ENCODE measurements at regions not wholly inside any gene's neighbourhood (a gene's known extent, or its start where the extent isn't known, plus 50 kb on each side); places are given as distances from the start of the nearest gene placed in this dataset.

DNA sequence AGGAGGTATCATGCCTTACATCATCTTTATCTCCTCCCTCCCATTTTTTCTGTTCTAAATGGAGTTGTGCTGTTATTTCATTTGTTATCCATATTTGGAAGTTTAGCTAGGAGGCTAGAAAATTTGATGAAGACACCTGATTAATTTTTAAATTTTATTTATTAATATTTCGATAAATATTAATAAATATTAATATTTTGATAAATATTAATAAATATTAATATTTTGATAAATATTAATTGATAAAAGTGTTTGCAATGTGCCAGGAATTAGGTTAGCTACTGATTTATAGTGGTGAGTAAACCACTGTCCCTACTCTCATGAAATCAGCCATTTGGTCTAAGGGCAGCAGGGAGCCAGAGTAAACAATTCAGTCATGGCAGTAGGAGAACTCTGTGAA lies 161.4 kb downstream of the GNAT3 start:
- no peaks in the 10 kb centered on the region for H3K4me1 ChIP-seq (ENCODE audit: control insufficient read depth in 2 of 2, insufficient read depth in 2 of 2, low read length in 1 of 2)
- H3K9me3 ChIP-seq (ENCODE audit: control insufficient read depth in 2 of 2, insufficient read depth in 1 of 2, low read depth in 1 of 2, low read length in 1 of 2), result no peaks in the 10 kb centered on the region
- H3K27ac ChIP-seq (ENCODE audit: low read depth in 2 of 2, low read length in 1 of 2), result no peak overlapping the region
- no peaks in the 10 kb centered on the region for H3K36me3 ChIP-seq (ENCODE audit: control insufficient read depth in 2 of 2, insufficient read depth in 2 of 2, low read length in 1 of 2)
- H3K4me3 ChIP-seq (ENCODE audit: low read depth in 1 of 2, low read length in 2 of 2), result no peak overlapping the region
- 27 to 57% methylated on average over 1 of the region's 1 CpG for WGBS, 2 donors
- H3K27me3 ChIP-seq (ENCODE audit: control insufficient read depth in 1 of 2, insufficient read depth in 2 of 2, low read length in 2 of 2), result no peaks in the 10 kb centered on the region

- 78 to 86% methylated on average over 2 of the region's 2 CpGs for whole genome bisulfite sequencing, 2 donors
These were observed 163.6 kb downstream of the GNAT3 start for GRCh38 chr7:80348223-80348622.

GRCh38 chr7:80347173-80347572 lies 164.7 kb downstream of the GNAT3 start:
- Histone ChIP-seq H3K27me3 (ENCODE audit: control insufficient read depth in 1 of 2, insufficient read depth in 2 of 2, low read length in 2 of 2) (no peaks in the 10 kb centered on the region), H3K9me3 (ENCODE audit: control insufficient read depth in 2 of 2, insufficient read depth in 1 of 2, low read depth in 1 of 2, low read length in 1 of 2) (no peaks in the 10 kb centered on the region), H3K4me3 (ENCODE audit: low read depth in 1 of 2, low read length in 2 of 2) (no peak overlapping the region), H3K36me3 (ENCODE audit: control insufficient read depth in 2 of 2, insufficient read depth in 2 of 2, low read length in 1 of 2) (no peaks in the 10 kb centered on the region), H3K27ac (ENCODE audit: low read depth in 2 of 2, low read length in 1 of 2) (peak overlapping the region in 1 of 2 donors; percentile 22), H3K4me1 (ENCODE audit: control insufficient read depth in 2 of 2, insufficient read depth in 2 of 2, low read length in 1 of 2) (no peaks in the 10 kb centered on the region)
- WGBS, 2 donors, result 71 to 81% methylated on average over 1 of the region's 1 CpG

More at GRCh38 chr7:80348223-80348622, 163.6 kb downstream of the GNAT3 start:
- H3K27ac ChIP-seq (ENCODE audit: low read depth in 2 of 2, low read length in 1 of 2), result no peak overlapping the region
- H3K36me3 ChIP-seq (ENCODE audit: control insufficient read depth in 2 of 2, insufficient read depth in 2 of 2, low read length in 1 of 2), result no peaks in the 10 kb centered on the region
- H3K4me1 ChIP-seq (ENCODE audit: control insufficient read depth in 2 of 2, insufficient read depth in 2 of 2, low read length in 1 of 2), result no peaks in the 10 kb centered on the region
- no peaks in the 10 kb centered on the region for H3K27me3 ChIP-seq (ENCODE audit: control insufficient read depth in 1 of 2, insufficient read depth in 2 of 2, low read length in 2 of 2)
- H3K4me3 ChIP-seq (ENCODE audit: low read depth in 1 of 2, low read length in 2 of 2), result no peak overlapping the region
- H3K9me3 ChIP-seq (ENCODE audit: control insufficient read depth in 2 of 2, insufficient read depth in 1 of 2, low read depth in 1 of 2, low read length in 1 of 2), result no peaks in the 10 kb centered on the region

GRCh38 chr7:80346704-80347103 lies 165.2 kb downstream of the GNAT3 start:
- Histone ChIP-seq H3K36me3 (ENCODE audit: control insufficient read depth in 2 of 2, insufficient read depth in 2 of 2, low read length in 1 of 2) (no peaks in the 10 kb centered on the region), H3K27me3 (ENCODE audit: control insufficient read depth in 1 of 2, insufficient read depth in 2 of 2, low read length in 2 of 2) (no peaks in the 10 kb centered on the region), H3K4me3 (ENCODE audit: low read depth in 1 of 2, low read length in 2 of 2) (no peak overlapping the region), H3K4me1 (ENCODE audit: control insufficient read depth in 2 of 2, insufficient read depth in 2 of 2, low read length in 1 of 2) (no peaks in the 10 kb centered on the region), H3K9me3 (ENCODE audit: control insufficient read depth in 2 of 2, insufficient read depth in 1 of 2, low read depth in 1 of 2, low read length in 1 of 2) (no peaks in the 10 kb centered on the region), H3K27ac (ENCODE audit: low read depth in 2 of 2, low read length in 1 of 2) (peak overlapping the region in 1 of 2 donors; percentile 22)
- 36 to 37% methylated on average over 3 of the region's 3 CpGs for WGBS, 2 donors

DNA sequence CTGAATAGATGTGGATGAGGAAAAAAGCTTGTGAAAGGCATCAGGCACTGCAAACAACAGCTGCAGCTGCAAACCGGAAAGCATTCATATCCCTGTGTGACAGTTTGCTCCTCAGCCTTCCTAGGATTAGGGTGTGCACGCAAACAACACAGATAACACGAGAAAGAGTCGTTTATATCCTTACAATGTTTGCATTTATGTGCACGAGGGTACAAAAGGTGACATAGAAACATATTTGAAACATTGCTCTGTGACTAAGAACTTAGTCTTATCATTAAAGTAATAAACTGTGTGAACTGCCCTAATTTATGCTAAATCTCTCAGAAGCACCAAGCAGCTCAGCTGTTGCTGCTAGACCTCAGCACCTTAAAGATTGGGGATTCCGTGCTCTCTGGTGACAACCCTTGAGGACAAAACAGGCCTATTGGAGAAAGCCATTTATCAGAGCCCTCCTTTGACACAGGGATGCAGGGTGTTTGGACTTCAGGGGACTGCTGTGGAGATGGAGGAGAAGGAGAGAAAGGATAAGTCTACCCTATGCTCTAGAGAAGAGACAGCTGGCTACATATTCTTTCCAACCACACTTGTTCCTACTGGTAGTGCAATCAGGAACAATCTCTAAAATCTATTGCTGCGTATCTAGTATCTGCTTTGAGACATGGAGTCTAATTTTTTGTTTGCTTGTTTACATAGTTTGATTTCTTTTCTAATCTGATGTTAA lies 176.2 kb downstream of the GNAT3 start:
- H3K4me3 ChIP-seq (ENCODE audit: low read depth in 1 of 2, low read length in 2 of 2), result no peak overlapping the region
- H3K36me3 ChIP-seq (ENCODE audit: control insufficient read depth in 2 of 2, insufficient read depth in 2 of 2, low read length in 1 of 2), result no peaks in the 10 kb centered on the region
- H3K4me1 ChIP-seq (ENCODE audit: control insufficient read depth in 2 of 2, insufficient read depth in 2 of 2, low read length in 1 of 2), result peaks cover 0 to 2% of the 10 kb centered on the region in 2 donors
- no peaks in the 10 kb centered on the region for H3K9me3 ChIP-seq (ENCODE audit: control insufficient read depth in 2 of 2, insufficient read depth in 1 of 2, low read depth in 1 of 2, low read length in 1 of 2)
- peak overlapping the region in 1 of 2 donors; percentile 7 for H3K27ac ChIP-seq (ENCODE audit: low read depth in 2 of 2, low read length in 1 of 2)
- 40 to 52% methylated on average over 7 of the region's 7 CpGs for WGBS, 2 donors
- H3K27me3 ChIP-seq (ENCODE audit: control insufficient read depth in 1 of 2, insufficient read depth in 2 of 2, low read length in 2 of 2), result no peaks in the 10 kb centered on the region

GRCh38 chr7:80334908-80335307 lies 177.0 kb downstream of the GNAT3 start:
- no peak overlapping the region for H3K4me3 ChIP-seq (ENCODE audit: low read depth in 1 of 2, low read length in 2 of 2)
- no peak overlapping the region for H3K27ac ChIP-seq (ENCODE audit: low read depth in 2 of 2, low read length in 1 of 2)

DNA sequence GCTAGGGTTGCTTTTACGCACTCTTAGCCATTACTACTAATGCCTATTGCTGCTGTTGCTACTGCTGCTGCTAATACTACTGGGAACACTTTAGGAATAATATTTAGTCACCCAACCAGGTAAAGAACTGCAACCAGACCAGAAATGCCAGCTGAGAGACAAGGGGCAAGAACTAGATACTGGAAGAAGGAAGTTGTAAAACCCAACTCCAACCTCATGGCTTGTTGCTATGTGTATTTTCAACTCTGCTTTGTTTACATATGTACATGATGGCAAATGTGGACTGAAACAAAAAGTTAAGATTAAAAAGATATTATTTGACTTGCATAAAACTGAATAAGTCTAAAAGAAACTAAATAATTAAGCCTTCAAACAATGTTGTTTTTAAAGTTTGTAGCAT lies 177.7 kb downstream of the GNAT3 start:
- no peaks in the 10 kb centered on the region for H3K9me3 ChIP-seq (ENCODE audit: control insufficient read depth in 2 of 2, insufficient read depth in 1 of 2, low read depth in 1 of 2, low read length in 1 of 2)
- H3K27me3 ChIP-seq (ENCODE audit: control insufficient read depth in 1 of 2, insufficient read depth in 2 of 2, low read length in 2 of 2), result no peaks in the 10 kb centered on the region
- H3K4me3 ChIP-seq (ENCODE audit: low read depth in 1 of 2, low read length in 2 of 2), result no peak overlapping the region
- H3K27ac ChIP-seq (ENCODE audit: low read depth in 2 of 2, low read length in 1 of 2), result no peak overlapping the region
- H3K4me1 ChIP-seq (ENCODE audit: control insufficient read depth in 2 of 2, insufficient read depth in 2 of 2, low read length in 1 of 2), result peaks cover 0 to 2% of the 10 kb centered on the region in 2 donors
- H3K36me3 ChIP-seq (ENCODE audit: control insufficient read depth in 2 of 2, insufficient read depth in 2 of 2, low read length in 1 of 2), result no peaks in the 10 kb centered on the region
- 96 to 97% methylated on average over 1 of the region's 1 CpG for WGBS, 2 donors

More at GRCh38 chr7:80334908-80335307, 177.0 kb downstream of the GNAT3 start:
- H3K9me3 ChIP-seq (ENCODE audit: control insufficient read depth in 2 of 2, insufficient read depth in 1 of 2, low read depth in 1 of 2, low read length in 1 of 2), result no peaks in the 10 kb centered on the region
- no peaks in the 10 kb centered on the region for H3K36me3 ChIP-seq (ENCODE audit: control insufficient read depth in 2 of 2, insufficient read depth in 2 of 2, low read length in 1 of 2)
- H3K27me3 ChIP-seq (ENCODE audit: control insufficient read depth in 1 of 2, insufficient read depth in 2 of 2, low read length in 2 of 2), result no peaks in the 10 kb centered on the region
- H3K4me1 ChIP-seq (ENCODE audit: control insufficient read depth in 2 of 2, insufficient read depth in 2 of 2, low read length in 1 of 2), result peaks cover 0 to 2% of the 10 kb centered on the region in 2 donors

DNA sequence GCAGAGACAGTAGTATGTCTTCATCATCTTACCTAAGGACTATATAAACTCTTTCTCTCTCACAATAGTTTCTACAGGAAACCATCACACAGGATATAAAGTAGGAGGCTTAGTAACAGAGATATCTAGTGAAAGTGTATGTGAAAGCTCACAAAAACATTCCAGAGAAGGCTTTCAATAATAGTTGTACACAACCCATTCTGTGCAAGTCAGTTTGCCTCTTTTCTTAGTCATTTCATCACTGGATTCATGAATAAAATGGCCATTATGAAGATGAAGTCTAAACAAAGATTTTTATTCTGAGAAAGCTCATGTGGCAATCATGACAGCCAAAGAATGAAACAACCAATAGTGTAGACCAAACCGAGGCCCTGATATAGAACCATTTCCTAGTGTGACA lies 178.8 kb downstream of the GNAT3 start:
- Histone ChIP-seq H3K4me3 (ENCODE audit: low read depth in 1 of 2, low read length in 2 of 2) (no peak overlapping the region), H3K36me3 (ENCODE audit: control insufficient read depth in 2 of 2, insufficient read depth in 2 of 2, low read length in 1 of 2) (no peaks in the 10 kb centered on the region), H3K27ac (ENCODE audit: low read depth in 2 of 2, low read length in 1 of 2) (no peak overlapping the region), H3K4me1 (ENCODE audit: control insufficient read depth in 2 of 2, insufficient read depth in 2 of 2, low read length in 1 of 2) (peaks cover 0 to 2% of the 10 kb centered on the region in 2 donors), H3K27me3 (ENCODE audit: control insufficient read depth in 1 of 2, insufficient read depth in 2 of 2, low read length in 2 of 2) (no peaks in the 10 kb centered on the region), H3K9me3 (ENCODE audit: control insufficient read depth in 2 of 2, insufficient read depth in 1 of 2, low read depth in 1 of 2, low read length in 1 of 2) (no peaks in the 10 kb centered on the region)
- WGBS, 2 donors, result 80 to 85% methylated on average over 1 of the region's 1 CpG

DNA sequence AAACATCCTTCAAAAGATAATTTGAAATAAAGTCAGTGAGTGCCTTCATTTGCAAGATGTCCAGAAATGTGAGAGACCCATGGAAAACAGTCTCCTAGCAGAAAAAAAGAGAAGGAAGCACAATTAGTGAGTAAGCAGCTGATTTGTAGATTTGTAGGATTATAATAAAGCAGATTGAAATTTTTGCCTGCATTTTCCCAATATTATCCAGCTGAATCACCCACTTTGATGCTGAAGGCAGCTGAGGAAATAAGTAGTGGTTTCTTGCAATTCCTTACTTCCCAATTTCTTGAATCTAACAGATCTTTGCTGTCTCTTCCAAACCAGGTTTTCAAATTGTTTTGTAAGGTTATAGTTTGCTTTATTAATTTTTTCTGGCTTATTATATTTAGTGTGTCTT lies 181.4 kb downstream of the GNAT3 start:
- H3K4me1 ChIP-seq (ENCODE audit: control insufficient read depth in 2 of 2, insufficient read depth in 2 of 2, low read length in 1 of 2), result no peaks in the 10 kb centered on the region
- no peaks in the 10 kb centered on the region for H3K27me3 ChIP-seq (ENCODE audit: control insufficient read depth in 1 of 2, insufficient read depth in 2 of 2, low read length in 2 of 2)
- no peak overlapping the region for H3K27ac ChIP-seq (ENCODE audit: low read depth in 2 of 2, low read length in 1 of 2)
- no peak overlapping the region for H3K4me3 ChIP-seq (ENCODE audit: low read depth in 1 of 2, low read length in 2 of 2)
- H3K36me3 ChIP-seq (ENCODE audit: control insufficient read depth in 2 of 2, insufficient read depth in 2 of 2, low read length in 1 of 2), result no peaks in the 10 kb centered on the region
- no peaks in the 10 kb centered on the region for H3K9me3 ChIP-seq (ENCODE audit: control insufficient read depth in 2 of 2, insufficient read depth in 1 of 2, low read depth in 1 of 2, low read length in 1 of 2)

- 49 to 54% methylated on average over 3 of the region's 3 CpGs for WGBS, 2 donors
- Histone ChIP-seq H3K27ac (ENCODE audit: low read depth in 2 of 2, low read length in 1 of 2) (no peak overlapping the region), H3K4me3 (ENCODE audit: low read depth in 1 of 2, low read length in 2 of 2) (no peak overlapping the region), H3K9me3 (ENCODE audit: control insufficient read depth in 2 of 2, insufficient read depth in 1 of 2, low read depth in 1 of 2, low read length in 1 of 2) (no peaks in the 10 kb centered on the region), H3K4me1 (ENCODE audit: control insufficient read depth in 2 of 2, insufficient read depth in 2 of 2, low read length in 1 of 2) (no peaks in the 10 kb centered on the region), H3K36me3 (ENCODE audit: control insufficient read depth in 2 of 2, insufficient read depth in 2 of 2, low read length in 1 of 2) (no peaks in the 10 kb centered on the region), H3K27me3 (ENCODE audit: control insufficient read depth in 1 of 2, insufficient read depth in 2 of 2, low read length in 2 of 2) (no peaks in the 10 kb centered on the region)
These were observed 187.8 kb downstream of the GNAT3 start for GRCh38 chr7:80324032-80324431.

Measured in esophagus (tissue), 2 donors.